ENCODE measurements at regions not wholly inside any gene's neighbourhood (a gene's known extent, or its start where the extent isn't known, plus 50 kb on each side); places are given as distances from the start of the nearest gene placed in this dataset.

DNA sequence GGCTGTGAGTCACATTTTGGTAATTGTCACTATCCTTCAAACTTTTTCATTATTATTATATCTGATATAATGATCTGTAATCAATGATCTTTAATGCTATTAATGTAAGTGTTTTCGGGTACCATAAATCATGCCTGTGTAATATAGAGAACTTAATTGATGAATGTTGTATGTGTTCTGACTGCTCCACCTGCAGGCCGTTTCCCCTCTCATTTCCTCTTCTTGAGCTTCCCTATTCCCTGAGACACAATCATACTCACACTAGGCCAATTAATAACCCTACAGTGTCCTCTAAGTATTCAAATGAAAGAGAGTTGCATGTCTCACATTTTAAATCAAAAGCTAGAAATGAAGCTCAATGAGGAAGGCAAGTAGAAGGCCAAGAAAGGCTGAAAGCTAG is 420.9 kb upstream of the SGCD start:
- TF ChIP-seq POLR2AphosphoS5 (IDR thresholded peaks at IDR 0.05; ENCODE audit: low read depth, low read length) (no peak), CBX5 (IDR thresholded peaks at IDR 0.05; ENCODE audit: low read depth, low read length) (no peak), BRCA1 (IDR thresholded peaks at IDR 0.05; ENCODE audit: low read depth, low read length) (no peak), TBP (IDR thresholded peaks at IDR 0.05; ENCODE audit: low read depth, low read length) (no peak)
- TF ChIP-seq, protein P1, sequence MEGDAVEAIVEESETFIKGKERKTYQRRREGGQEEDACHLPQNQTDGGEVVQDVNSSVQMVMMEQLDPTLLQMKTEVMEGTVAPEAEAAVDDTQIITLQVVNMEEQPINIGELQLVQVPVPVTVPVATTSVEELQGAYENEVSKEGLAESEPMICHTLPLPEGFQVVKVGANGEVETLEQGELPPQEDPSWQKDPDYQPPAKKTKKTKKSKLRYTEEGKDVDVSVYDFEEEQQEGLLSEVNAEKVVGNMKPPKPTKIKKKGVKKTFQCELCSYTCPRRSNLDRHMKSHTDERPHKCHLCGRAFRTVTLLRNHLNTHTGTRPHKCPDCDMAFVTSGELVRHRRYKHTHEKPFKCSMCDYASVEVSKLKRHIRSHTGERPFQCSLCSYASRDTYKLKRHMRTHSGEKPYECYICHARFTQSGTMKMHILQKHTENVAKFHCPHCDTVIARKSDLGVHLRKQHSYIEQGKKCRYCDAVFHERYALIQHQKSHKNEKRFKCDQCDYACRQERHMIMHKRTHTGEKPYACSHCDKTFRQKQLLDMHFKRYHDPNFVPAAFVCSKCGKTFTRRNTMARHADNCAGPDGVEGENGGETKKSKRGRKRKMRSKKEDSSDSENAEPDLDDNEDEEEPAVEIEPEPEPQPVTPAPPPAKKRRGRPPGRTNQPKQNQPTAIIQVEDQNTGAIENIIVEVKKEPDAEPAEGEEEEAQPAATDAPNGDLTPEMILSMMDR (IDR thresholded peaks at IDR 0.05; ENCODE audit: control extremely low read depth in 1 of 3, insufficient read depth in 1 of 3, low read depth in 1 of 3, low read length in 3 of 3) = peak in 1 of 3 experiments; percentile 12; a peak in 2 of 4 replicates
- TF ChIP-seq, protein P2, sequence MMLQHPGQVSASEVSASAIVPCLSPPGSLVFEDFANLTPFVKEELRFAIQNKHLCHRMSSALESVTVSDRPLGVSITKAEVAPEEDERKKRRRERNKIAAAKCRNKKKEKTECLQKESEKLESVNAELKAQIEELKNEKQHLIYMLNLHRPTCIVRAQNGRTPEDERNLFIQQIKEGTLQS (IDR thresholded peaks at IDR 0.05; ENCODE audit: insufficient read depth, low read depth, low read length) = no peak

All from H1 (cell line).